ENCODE measurements at regions not wholly inside any gene's neighbourhood (a gene's known extent, or its start where the extent isn't known, plus 50 kb on each side); places are given as distances from the start of the nearest gene placed in this dataset.

GRCh38 chr4:137124278-137124932, 407.9 kb downstream of the PCDH18 start:
- Mint-ChIP-seq H3K27ac (no peak overlapping the region), H3K36me3 (no peaks in the 10 kb centered on the region), H3K9me3 (no peaks in the 10 kb centered on the region), H3K27me3 (ENCODE audit: low read depth in 3 of 3) (no peaks in the 10 kb centered on the region), H3K4me1 (no peaks in the 10 kb centered on the region), H3K4me3 (no peak overlapping the region)
- H3K4me3 ChIP-seq (replicated peaks in 1 of 3; ENCODE audit: low read depth in 2 of 3, low read length in 3 of 3): no peak overlapping the region
- no peaks in the 10 kb centered on the region for H4K20me1 ChIP-seq (ENCODE audit: insufficient read depth, low read length)
- no peak for TF ChIP-seq CTCF (IDR thresholded peaks at IDR 0.05)
- no peaks in the 10 kb centered on the region for H3K9me3 ChIP-seq (replicated peaks in 1 of 2; ENCODE audit: control insufficient read depth in 1 of 2, insufficient read depth in 1 of 2, low read length in 2 of 2)
- WGBS (ENCODE audit: insufficient coverage): 96% methylated on average over 3 of the region's 5 CpGs
- no peak overlapping the region for H3K27ac ChIP-seq (ENCODE audit: low read depth in 1 of 2, low read length in 2 of 2)
- H3K79me2 ChIP-seq (ENCODE audit: insufficient read depth, low read length): no peaks in the 10 kb centered on the region
- no peak overlapping the region for H2AFZ ChIP-seq (ENCODE audit: insufficient read depth, low read depth, low read length, poor library complexity, severe bottlenecking)
- H3K9ac ChIP-seq (ENCODE audit: insufficient read depth, low read length, poor library complexity, severe bottlenecking): no peak overlapping the region
- intact Hi-C loops (cut with micrococcal nuclease): no loop called here
- H3K4me1 ChIP-seq (ENCODE audit: control insufficient read depth in 1 of 2, insufficient read depth in 2 of 2, low read length in 2 of 2): no peaks in the 10 kb centered on the region
- H3K36me3 ChIP-seq (replicated peaks in 1 of 2; ENCODE audit: control insufficient read depth in 1 of 2, insufficient read depth in 2 of 2, low read length in 2 of 2): no peaks in the 10 kb centered on the region
- no peaks in the 10 kb centered on the region for H3K27me3 ChIP-seq (ENCODE audit: control insufficient read depth in 2 of 2, insufficient read depth in 2 of 2, low read length in 2 of 2)
- no peak overlapping the region for H3K4me2 ChIP-seq (replicated peaks; ENCODE audit: extremely low read depth, low read length, poor library complexity, severe bottlenecking)
- no peak for DNase-seq

GRCh38 chr4:137122876-137123275, 409.4 kb downstream of the PCDH18 start:
- Mint-ChIP-seq H3K36me3 (no peaks in the 10 kb centered on the region), H3K4me1 (no peaks in the 10 kb centered on the region), H3K27me3 (ENCODE audit: low read depth in 3 of 3) (no peaks in the 10 kb centered on the region), H3K9me3 (no peaks in the 10 kb centered on the region), H3K27ac (no peak overlapping the region), H3K4me3 (no peak overlapping the region)
- intact Hi-C loops (cut with micrococcal nuclease): no loop called here
- no peaks in the 10 kb centered on the region for H3K4me1 ChIP-seq (ENCODE audit: control insufficient read depth in 1 of 2, insufficient read depth in 2 of 2, low read length in 2 of 2)
- no peak overlapping the region for H3K27ac ChIP-seq (ENCODE audit: low read depth in 1 of 2, low read length in 2 of 2)
- no peaks in the 10 kb centered on the region for H3K9me3 ChIP-seq (replicated peaks in 1 of 2; ENCODE audit: control insufficient read depth in 1 of 2, insufficient read depth in 1 of 2, low read length in 2 of 2)
- H3K27me3 ChIP-seq (ENCODE audit: control insufficient read depth in 2 of 2, insufficient read depth in 2 of 2, low read length in 2 of 2): no peaks in the 10 kb centered on the region
- WGBS (ENCODE audit: insufficient coverage): no CpG with 5 or more reads among the region's 2 CpGs
- H3K4me3 ChIP-seq (replicated peaks in 1 of 3; ENCODE audit: low read depth in 2 of 3, low read length in 3 of 3): no peak overlapping the region
- no peak overlapping the region for H2AFZ ChIP-seq (ENCODE audit: insufficient read depth, low read depth, low read length, poor library complexity, severe bottlenecking)
- DNase-seq: no peak
- H3K36me3 ChIP-seq (replicated peaks in 1 of 2; ENCODE audit: control insufficient read depth in 1 of 2, insufficient read depth in 2 of 2, low read length in 2 of 2): no peaks in the 10 kb centered on the region
- no peaks in the 10 kb centered on the region for H3K79me2 ChIP-seq (ENCODE audit: insufficient read depth, low read length)
- no peaks in the 10 kb centered on the region for H4K20me1 ChIP-seq (ENCODE audit: insufficient read depth, low read length)
- no peak for TF ChIP-seq CTCF (IDR thresholded peaks at IDR 0.05)
- H3K4me2 ChIP-seq (replicated peaks; ENCODE audit: extremely low read depth, low read length, poor library complexity, severe bottlenecking): no peak overlapping the region
- H3K9ac ChIP-seq (ENCODE audit: insufficient read depth, low read length, poor library complexity, severe bottlenecking): no peak overlapping the region
